NCI-H146 treated with DMSO at 0.1 percent for 48 hours (cell line): ENCODE measurements at regions not wholly inside any gene's neighbourhood (a gene's known extent, or its start where the extent isn't known, plus 50 kb on each side); places are given as distances from the start of the nearest gene placed in this dataset.

ENCODE experiments used
- DNase-seq: peaks from one replicate; lab custom pipeline; 2025; ENCODE audit not compliant: unreplicated experiment; lab: John Stamatoyannopoulos, UW

GRCh38 chr6:53216301-53216700 is 67.7 kb upstream of the GCM1 start:
- no peak for DNase-seq

- no peak for DNase-seq
Observed at GRCh38 chr6:53214172-53214571, 65.5 kb upstream of the GCM1 start.

- DNase-seq, result no peak
Observed at GRCh38 chr6:53210811-53211210, 62.2 kb upstream of the GCM1 start.

GRCh38 chr6:53209681-53210080 is 61.0 kb upstream of the GCM1 start:
- no peak for DNase-seq

GRCh38 chr6:53205778-53206177 is 57.1 kb upstream of the GCM1 start:
- no peak for DNase-seq

GRCh38 chr6:53203483-53203882 is 54.8 kb upstream of the GCM1 start:
- DNase-seq, result peak; percentile 2

GRCh38 chr6:53202052-53202451 is 53.4 kb upstream of the GCM1 start:
- no peak for DNase-seq

- no peak for DNase-seq
Observed at GRCh38 chr6:53201270-53201669, 52.6 kb upstream of the GCM1 start.

GRCh38 chr6:53199765-53200164 is 51.1 kb upstream of the GCM1 start:
- no peak for DNase-seq

- no peak for DNase-seq
Observed at GRCh38 chr6:53199156-53199555, 50.5 kb upstream of the GCM1 start.
